DOHH2 (cell line): ENCODE measurements at regions not wholly inside any gene's neighbourhood (a gene's known extent, or its start where the extent isn't known, plus 50 kb on each side); places are given as distances from the start of the nearest gene placed in this dataset.

Experiments used
- CTCF ChIP-seq: fragments of 200-600 bp; sonication (generic); IDR thresholded peaks from one replicate; pipeline ENCODE4 v1.5.1; 2014; ENCODE audit warnings: antibody characterized with exemption, mild to moderate bottlenecking, low read depth, low read length; ENCODE audit not compliant: poor library complexity, severe bottlenecking
- EZH2phosphoT487 ChIP-seq: fragments of 200-600 bp; sonication (generic); IDR thresholded peaks from 2 replicates; pipeline ENCODE4 v1.6.1; 2017; ENCODE audit warnings: borderline replicate concordance, mild to moderate bottlenecking, antibody characterized with exemption, low read length, moderate library complexity, mixed read lengths

DNA sequence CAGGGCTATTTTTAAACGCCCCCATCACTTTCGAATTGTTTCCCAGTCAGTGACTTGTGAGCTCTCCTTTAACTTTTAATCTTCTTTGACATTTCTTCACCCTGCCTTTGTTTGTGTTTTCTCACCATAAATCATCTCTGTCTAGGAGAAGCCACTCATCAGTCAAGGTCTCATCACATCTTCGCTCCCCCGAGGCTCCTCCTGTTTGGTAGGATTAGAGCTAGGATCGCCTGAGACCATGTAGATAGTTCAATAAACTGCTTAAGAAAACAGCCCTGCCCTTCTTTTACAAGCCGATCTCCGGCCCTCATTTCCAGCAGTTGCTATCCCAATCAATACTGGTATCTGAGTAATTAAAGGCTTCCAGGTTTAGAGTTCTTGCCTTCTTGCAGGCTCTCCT lies 472.8 kb upstream of the ADARB2 start:
- TF ChIP-seq CTCF = no peak
- TF ChIP-seq EZH2phosphoT487 = no peak
